ENCODE measurements at regions not wholly inside any gene's neighbourhood (a gene's known extent, or its start where the extent isn't known, plus 50 kb on each side); places are given as distances from the start of the nearest gene placed in this dataset.

DNA sequence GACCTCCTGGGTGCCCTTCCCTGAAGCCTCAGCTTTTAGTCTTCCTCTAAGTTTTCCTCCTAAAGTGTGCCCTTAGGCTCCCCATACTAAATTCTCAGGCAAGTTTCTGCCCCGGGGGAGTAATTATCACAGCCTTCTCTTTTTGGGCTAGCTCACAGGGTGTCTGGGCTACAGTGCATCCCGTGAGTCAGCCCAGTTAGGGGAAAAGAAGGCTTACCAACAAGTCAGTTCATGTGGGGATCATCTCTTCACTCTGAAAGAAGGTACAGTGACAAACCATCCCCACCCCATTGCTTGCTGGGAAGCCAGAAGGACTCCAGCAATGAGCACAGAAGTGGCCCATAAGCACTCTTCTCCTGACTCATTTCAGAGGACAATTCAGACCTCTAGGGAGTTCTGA lies 134.7 kb upstream of the FAM9C start:
- TF ChIP-seq, protein P1, sequence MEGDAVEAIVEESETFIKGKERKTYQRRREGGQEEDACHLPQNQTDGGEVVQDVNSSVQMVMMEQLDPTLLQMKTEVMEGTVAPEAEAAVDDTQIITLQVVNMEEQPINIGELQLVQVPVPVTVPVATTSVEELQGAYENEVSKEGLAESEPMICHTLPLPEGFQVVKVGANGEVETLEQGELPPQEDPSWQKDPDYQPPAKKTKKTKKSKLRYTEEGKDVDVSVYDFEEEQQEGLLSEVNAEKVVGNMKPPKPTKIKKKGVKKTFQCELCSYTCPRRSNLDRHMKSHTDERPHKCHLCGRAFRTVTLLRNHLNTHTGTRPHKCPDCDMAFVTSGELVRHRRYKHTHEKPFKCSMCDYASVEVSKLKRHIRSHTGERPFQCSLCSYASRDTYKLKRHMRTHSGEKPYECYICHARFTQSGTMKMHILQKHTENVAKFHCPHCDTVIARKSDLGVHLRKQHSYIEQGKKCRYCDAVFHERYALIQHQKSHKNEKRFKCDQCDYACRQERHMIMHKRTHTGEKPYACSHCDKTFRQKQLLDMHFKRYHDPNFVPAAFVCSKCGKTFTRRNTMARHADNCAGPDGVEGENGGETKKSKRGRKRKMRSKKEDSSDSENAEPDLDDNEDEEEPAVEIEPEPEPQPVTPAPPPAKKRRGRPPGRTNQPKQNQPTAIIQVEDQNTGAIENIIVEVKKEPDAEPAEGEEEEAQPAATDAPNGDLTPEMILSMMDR (IDR thresholded peaks at IDR 0.05), result no peak
- no peak for TF ChIP-seq POLR2A (IDR thresholded peaks at IDR 0.05)

All from body of pancreas (tissue), 4 donors.